K562 (cell line): ENCODE measurements at regions not wholly inside any gene's neighbourhood (a gene's known extent, or its start where the extent isn't known, plus 50 kb on each side); places are given as distances from the start of the nearest gene placed in this dataset.

Experiments used
- ATAC-seq: fragments of 200-7000 bp; cut with Tn5 transposase; 3 replicates; pipeline ENCODE4 v1.9.1; 2020; ENCODE audit warnings: moderate library complexity
- BruUV-seq: library from RNA; stranded (reverse); fragments of 400-500 nt; replicated peaks from 2 replicates; lab custom pipeline; 2021; lab: Mats Ljungman, UMichigan
- CTCF ChIA-PET: fragments of 300-600 bp; formaldehyde crosslinking; extraction: SDS; loops from one replicate; lab custom pipeline; 2021; ENCODE audit warnings: low intra/inter-chr PET ratio; lab: Yijun Ruan, JAX
- POLR2A ChIA-PET: fragments of 300-600, 350-650 bp; sonication (Branson Sonifier 250); formaldehyde crosslinking; extraction: SDS; loops from one replicate; lab custom pipeline; 2021; ENCODE audit warnings: antibody characterized with exemption, inconsistent platforms; lab: Yijun Ruan, JAX
- DNase-seq, 4 experiments: peaks; one replicate each; pipeline versions ENCODE4 v3.0.0 to v3.0.0-alpha.2; 2011 to 2018; ENCODE audit warnings: low spot score in 3 of 4, mixed read lengths in 3 of 4; ENCODE audit errors: extremely low read depth in 1 of 4
- FAIRE-seq: peaks from 2 replicates; lab custom pipeline; 2011; peaks lifted over from hg19 to GRCh38; lab: Jason Lieb, UNC
- H2AFZ ChIP-seq: 2 replicates; pipeline ENCODE4 v1.6.0; 2011; ENCODE audit warnings: low read depth, low read length, control low read depth, inconsistent platforms
- H3K27ac ChIP-seq: fragments of 200-600 bp; 3 replicates; pipeline ENCODE4 v1.8.0; 2011; ENCODE audit warnings: low read depth, mild to moderate bottlenecking, control low read depth, inconsistent platforms, low read length, moderate library complexity, mixed read lengths; ENCODE audit errors: extremely low read depth
- H3K27me3 ChIP-seq, 2 experiments: fragments of 300-600 bp in 1 of 2; 2 replicates in 1 of 2; 3 replicates in 1 of 2; pipeline versions ENCODE4 v1.6.0 to v1.8.0; 2011; ENCODE audit warnings: inconsistent platforms in 2 of 2, low read length in 2 of 2, mild to moderate bottlenecking in 1 of 2, mixed read lengths in 1 of 2, moderate library complexity in 1 of 2; ENCODE audit not compliant: control insufficient read depth in 2 of 2, insufficient read depth in 2 of 2
- H3K36me3 ChIP-seq: fragments of 300-600 bp; 3 replicates; pipeline ENCODE4 v1.8.0; 2011; ENCODE audit warnings: mild to moderate bottlenecking, low read length, inconsistent platforms; ENCODE audit not compliant: control insufficient read depth, insufficient read depth
- H3K4me1 ChIP-seq, 2 experiments: fragments of 200-600 bp in 1 of 2; replicated peaks in 1 of 2; 2 replicates in 1 of 2; 3 replicates in 1 of 2; pipeline versions ENCODE4 v1.5.1 to v1.8.0; 2011; ENCODE audit warnings: inconsistent platforms in 2 of 2, low read length in 2 of 2, mild to moderate bottlenecking in 1 of 2, mixed read lengths in 1 of 2, moderate library complexity in 1 of 2; ENCODE audit not compliant: control insufficient read depth in 2 of 2, insufficient read depth in 2 of 2
- H3K4me2 ChIP-seq: 2 replicates; pipeline ENCODE4 v1.6.1; 2011; ENCODE audit warnings: low read length, control low read depth, inconsistent platforms, mixed read lengths; ENCODE audit not compliant: insufficient read depth
- H3K4me3 ChIP-seq: fragments of 200-600 bp; sonication (generic), shearing (Covaris generic); 2 replicates; pipeline ENCODE4 v1.5.1; 2016; ENCODE audit warnings: control low read depth, inconsistent platforms
- H3K79me2 ChIP-seq: fragments of 200-600 bp; 3 replicates; pipeline ENCODE4 v1.8.0; 2011; ENCODE audit warnings: low read length, inconsistent platforms; ENCODE audit not compliant: control insufficient read depth, insufficient read depth
- H3K9ac ChIP-seq, 2 experiments: 2 replicates each; pipeline versions ENCODE4 v1.6.0 to v1.6.1; 2011; ENCODE audit warnings: low read depth in 2 of 2, low read length in 2 of 2, control low read depth in 1 of 2, inconsistent platforms in 1 of 2, mild to moderate bottlenecking in 1 of 2, mixed read lengths in 1 of 2; ENCODE audit not compliant: insufficient read depth in 1 of 2
- H3K9me1 ChIP-seq: one replicate; pipeline ENCODE4 v1.6.0; 2011; ENCODE audit warnings: inconsistent platforms, mild to moderate bottlenecking, low read length, moderate library complexity; ENCODE audit not compliant: control insufficient read depth, insufficient read depth
- H3K9me3 ChIP-seq: replicated peaks from 2 replicates; pipeline ENCODE4 v1.5.1; 2011; ENCODE audit warnings: low read depth, low read length, inconsistent platforms; ENCODE audit not compliant: control insufficient read depth, insufficient read depth
- H4K20me1 ChIP-seq: replicated peaks from 2 replicates; pipeline ENCODE4 v1.6.1; 2011; ENCODE audit warnings: low read length, inconsistent platforms, mixed read lengths; ENCODE audit not compliant: control insufficient read depth, insufficient read depth
- MCM5 ChIP-seq: fragments of 450-650 bp; IDR thresholded peaks from 2 replicates; pipeline ENCODE4 v1.6.1; 2016; ENCODE audit warnings: low read depth
- SMAD2 ChIP-seq: fragments of 150-350 bp; IDR thresholded peaks from 2 replicates; pipeline ENCODE4 v1.6.1; 2014; ENCODE audit warnings: low read depth, mild to moderate bottlenecking, low read length
- ZNF431 ChIP-seq: sonication (generic); formaldehyde crosslinking; IDR thresholded peaks from 2 replicates; pipeline ENCODE4 v1.8.0; 2022; ENCODE audit warnings: mild to moderate bottlenecking, missing genetic modification reagents
- WGBS: fragments of 100-300 bp; shearing (Covaris generic); methylation state at CpG from one replicate; pipeline ENCODE4 v1.1.6; 2016; ENCODE audit warnings: low coverage, mixed read lengths; ENCODE audit not compliant: insufficient coverage; ENCODE audit errors: missing lambda C conversion rate; 5-methylcytosine and 5-hydroxymethylcytosine counted together
- in situ Hi-C: fragments of 300-500 bp; cut with MboI; formaldehyde crosslinking; loops from 4 replicates; pipeline ENCODE4 v1.15.0; 2018; ENCODE audit warnings: inconsistent platforms, mixed read lengths
- intact Hi-C: fragments of 100-400 bp; cut with micrococcal nuclease; formaldehyde crosslinking; loops from 2 replicates; pipeline ENCODE4 v1.14.2; 2022
- TF ChIP-seq, protein P1 (sequence below), 2 experiments: fragments of 450-650 bp in 1 of 2; IDR thresholded peaks; 2 replicates each; pipeline ENCODE4 v1.6.1; 2011 to 2017; ENCODE audit warnings: low read depth in 2 of 2, antibody characterized with exemption in 1 of 2, borderline replicate concordance in 1 of 2, low read length in 1 of 2, mild to moderate bottlenecking in 1 of 2, mixed read lengths in 1 of 2; ENCODE audit not compliant: control insufficient read depth in 1 of 2
- TF ChIP-seq, protein P2 (sequence below): fragments of 250-450 bp; sonication (Bioruptor Pico); IDR thresholded peaks from 2 replicates; pipeline ENCODE4 v1.4.0; 2020; ENCODE audit warnings: mild to moderate bottlenecking, moderate library complexity

DNA sequence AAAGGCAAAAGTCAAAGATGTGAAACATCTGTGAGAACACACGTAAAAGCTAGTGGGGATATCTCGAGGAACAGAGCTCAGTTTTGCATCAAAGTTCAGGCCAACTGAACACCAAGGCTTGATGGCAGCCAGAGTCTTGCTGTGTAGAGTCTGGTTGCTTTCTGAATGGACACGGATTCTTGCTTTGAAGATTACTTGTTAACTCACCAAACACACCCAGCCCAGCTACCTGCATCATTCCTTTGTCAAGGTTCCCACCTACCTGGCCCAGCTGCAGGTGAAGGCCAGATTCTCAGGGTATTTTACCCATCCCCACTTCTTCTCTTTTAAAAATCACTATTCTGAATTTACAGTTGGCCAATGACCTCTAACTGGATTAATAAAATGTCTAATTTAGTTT, 174.4 kb upstream of the PHYHIPL start:
- POLR2A ChIA-PET: no interaction called here

More for the DNA sequence above, 174.4 kb upstream of the PHYHIPL start:
- 0% methylated on average over 3 of the region's 3 CpGs for WGBS
- Histone ChIP-seq H3K4me2 (no peak overlapping the region), H4K20me1 (no peaks in the 10 kb centered on the region), H3K36me3 (no peaks in the 10 kb centered on the region), H3K4me3 (no peak overlapping the region), H3K9me1 (no peaks in the 10 kb centered on the region), H3K27ac (no peak overlapping the region), H2AFZ (no peak overlapping the region), H3K79me2 (no peaks in the 10 kb centered on the region), H3K9ac (no peak overlapping the region), H3K4me1 (no peaks in the 10 kb centered on the region), H3K9me3 (no peaks in the 10 kb centered on the region), H3K27me3 (no peaks in the 10 kb centered on the region)
- intact Hi-C loops (no loop called here), in situ Hi-C loops (no loop called here)
- BruUV-seq: no TSS peak
- FAIRE-seq (no peak), ATAC-seq (no peak), DNase-seq (no peak)
- CTCF ChIA-PET: no interaction called here
- TF ChIP-seq SMAD2: no peak
- TF ChIP-seq ZNF431 (CRISPR knock-in tag): no peak
- no peak for TF ChIP-seq MCM5
- TF ChIP-seq, protein P1, sequence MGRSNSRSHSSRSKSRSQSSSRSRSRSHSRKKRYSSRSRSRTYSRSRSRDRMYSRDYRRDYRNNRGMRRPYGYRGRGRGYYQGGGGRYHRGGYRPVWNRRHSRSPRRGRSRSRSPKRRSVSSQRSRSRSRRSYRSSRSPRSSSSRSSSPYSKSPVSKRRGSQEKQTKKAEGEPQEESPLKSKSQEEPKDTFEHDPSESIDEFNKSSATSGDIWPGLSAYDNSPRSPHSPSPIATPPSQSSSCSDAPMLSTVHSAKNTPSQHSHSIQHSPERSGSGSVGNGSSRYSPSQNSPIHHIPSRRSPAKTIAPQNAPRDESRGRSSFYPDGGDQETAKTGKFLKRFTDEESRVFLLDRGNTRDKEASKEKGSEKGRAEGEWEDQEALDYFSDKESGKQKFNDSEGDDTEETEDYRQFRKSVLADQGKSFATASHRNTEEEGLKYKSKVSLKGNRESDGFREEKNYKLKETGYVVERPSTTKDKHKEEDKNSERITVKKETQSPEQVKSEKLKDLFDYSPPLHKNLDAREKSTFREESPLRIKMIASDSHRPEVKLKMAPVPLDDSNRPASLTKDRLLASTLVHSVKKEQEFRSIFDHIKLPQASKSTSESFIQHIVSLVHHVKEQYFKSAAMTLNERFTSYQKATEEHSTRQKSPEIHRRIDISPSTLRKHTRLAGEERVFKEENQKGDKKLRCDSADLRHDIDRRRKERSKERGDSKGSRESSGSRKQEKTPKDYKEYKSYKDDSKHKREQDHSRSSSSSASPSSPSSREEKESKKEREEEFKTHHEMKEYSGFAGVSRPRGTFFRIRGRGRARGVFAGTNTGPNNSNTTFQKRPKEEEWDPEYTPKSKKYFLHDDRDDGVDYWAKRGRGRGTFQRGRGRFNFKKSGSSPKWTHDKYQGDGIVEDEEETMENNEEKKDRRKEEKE (IDR thresholded peaks at IDR 0.05; ENCODE audit: borderline replicate concordance in 1 of 2, control insufficient read depth in 1 of 2, low read depth in 2 of 2, low read length in 1 of 2): no peak
- TF ChIP-seq, protein P2, sequence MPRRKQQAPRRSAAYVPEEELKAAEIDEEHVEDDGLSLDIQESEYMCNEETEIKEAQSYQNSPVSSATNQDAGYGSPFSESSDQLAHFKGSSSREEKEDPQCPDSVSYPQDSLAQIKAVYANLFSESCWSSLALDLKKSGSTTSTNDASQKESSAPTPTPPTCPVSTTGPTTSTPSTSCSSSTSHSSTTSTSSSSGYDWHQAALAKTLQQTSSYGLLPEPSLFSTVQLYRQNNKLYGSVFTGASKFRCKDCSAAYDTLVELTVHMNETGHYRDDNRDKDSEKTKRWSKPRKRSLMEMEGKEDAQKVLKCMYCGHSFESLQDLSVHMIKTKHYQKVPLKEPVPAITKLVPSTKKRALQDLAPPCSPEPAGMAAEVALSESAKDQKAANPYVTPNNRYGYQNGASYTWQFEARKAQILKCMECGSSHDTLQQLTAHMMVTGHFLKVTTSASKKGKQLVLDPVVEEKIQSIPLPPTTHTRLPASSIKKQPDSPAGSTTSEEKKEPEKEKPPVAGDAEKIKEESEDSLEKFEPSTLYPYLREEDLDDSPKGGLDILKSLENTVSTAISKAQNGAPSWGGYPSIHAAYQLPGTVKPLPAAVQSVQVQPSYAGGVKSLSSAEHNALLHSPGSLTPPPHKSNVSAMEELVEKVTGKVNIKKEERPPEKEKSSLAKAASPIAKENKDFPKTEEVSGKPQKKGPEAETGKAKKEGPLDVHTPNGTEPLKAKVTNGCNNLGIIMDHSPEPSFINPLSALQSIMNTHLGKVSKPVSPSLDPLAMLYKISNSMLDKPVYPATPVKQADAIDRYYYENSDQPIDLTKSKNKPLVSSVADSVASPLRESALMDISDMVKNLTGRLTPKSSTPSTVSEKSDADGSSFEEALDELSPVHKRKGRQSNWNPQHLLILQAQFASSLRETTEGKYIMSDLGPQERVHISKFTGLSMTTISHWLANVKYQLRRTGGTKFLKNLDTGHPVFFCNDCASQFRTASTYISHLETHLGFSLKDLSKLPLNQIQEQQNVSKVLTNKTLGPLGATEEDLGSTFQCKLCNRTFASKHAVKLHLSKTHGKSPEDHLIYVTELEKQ (CRISPR knock-in tag): no peak
